ENCODE measurements at regions not wholly inside any gene's neighbourhood (a gene's known extent, or its start where the extent isn't known, plus 50 kb on each side); places are given as distances from the start of the nearest gene placed in this dataset.

DNA sequence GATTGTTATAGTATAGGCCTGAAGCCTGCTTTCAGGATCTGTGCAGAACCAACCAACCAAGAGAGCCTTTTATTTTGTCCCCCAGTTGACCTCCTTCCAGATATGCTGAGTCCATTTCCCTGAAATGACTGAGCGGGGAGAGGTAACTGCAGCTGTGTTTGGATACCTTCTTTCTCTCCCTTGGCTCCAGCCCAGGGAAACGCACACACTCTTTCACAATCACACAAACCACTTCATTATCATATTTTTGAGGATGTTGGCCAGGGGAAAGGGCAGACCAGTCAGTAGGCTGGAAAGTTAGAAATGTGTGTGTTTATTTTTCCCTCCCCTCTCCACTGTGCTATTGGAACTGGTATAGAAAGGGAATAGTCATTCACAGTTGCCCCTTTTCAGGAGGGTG lies 417.7 kb upstream of the TBL1XR1 start:
- H3K4me1 ChIP-seq (ENCODE audit: control insufficient read depth in 4 of 4, insufficient read depth in 4 of 4, low read length in 3 of 4), result peaks cover 5 to 43% (median 36%) of the 10 kb centered on the region in 4 donors
- no peak overlapping the region for H3K4me3 ChIP-seq (ENCODE audit: low read depth in 1 of 3, low read length in 3 of 3)
- TF ChIP-seq, protein P1, sequence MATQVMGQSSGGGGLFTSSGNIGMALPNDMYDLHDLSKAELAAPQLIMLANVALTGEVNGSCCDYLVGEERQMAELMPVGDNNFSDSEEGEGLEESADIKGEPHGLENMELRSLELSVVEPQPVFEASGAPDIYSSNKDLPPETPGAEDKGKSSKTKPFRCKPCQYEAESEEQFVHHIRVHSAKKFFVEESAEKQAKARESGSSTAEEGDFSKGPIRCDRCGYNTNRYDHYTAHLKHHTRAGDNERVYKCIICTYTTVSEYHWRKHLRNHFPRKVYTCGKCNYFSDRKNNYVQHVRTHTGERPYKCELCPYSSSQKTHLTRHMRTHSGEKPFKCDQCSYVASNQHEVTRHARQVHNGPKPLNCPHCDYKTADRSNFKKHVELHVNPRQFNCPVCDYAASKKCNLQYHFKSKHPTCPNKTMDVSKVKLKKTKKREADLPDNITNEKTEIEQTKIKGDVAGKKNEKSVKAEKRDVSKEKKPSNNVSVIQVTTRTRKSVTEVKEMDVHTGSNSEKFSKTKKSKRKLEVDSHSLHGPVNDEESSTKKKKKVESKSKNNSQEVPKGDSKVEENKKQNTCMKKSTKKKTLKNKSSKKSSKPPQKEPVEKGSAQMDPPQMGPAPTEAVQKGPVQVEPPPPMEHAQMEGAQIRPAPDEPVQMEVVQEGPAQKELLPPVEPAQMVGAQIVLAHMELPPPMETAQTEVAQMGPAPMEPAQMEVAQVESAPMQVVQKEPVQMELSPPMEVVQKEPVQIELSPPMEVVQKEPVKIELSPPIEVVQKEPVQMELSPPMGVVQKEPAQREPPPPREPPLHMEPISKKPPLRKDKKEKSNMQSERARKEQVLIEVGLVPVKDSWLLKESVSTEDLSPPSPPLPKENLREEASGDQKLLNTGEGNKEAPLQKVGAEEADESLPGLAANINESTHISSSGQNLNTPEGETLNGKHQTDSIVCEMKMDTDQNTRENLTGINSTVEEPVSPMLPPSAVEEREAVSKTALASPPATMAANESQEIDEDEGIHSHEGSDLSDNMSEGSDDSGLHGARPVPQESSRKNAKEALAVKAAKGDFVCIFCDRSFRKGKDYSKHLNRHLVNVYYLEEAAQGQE (IDR thresholded peaks at IDR 0.05), result peak; percentile 86
- TF ChIP-seq GABPA (IDR thresholded peaks at IDR 0.05 in 1 of 2, conservative IDR thresholded peaks at IDR 0.05 in 1 of 2), result peak in 1 of 2 donors; percentile 41
- TF ChIP-seq YY1 (IDR thresholded peaks at IDR 0.05), result peak; percentile 86
- TF ChIP-seq HNF4A (conservative IDR thresholded peaks at IDR 0.05), result peak; percentile 82 to 89
- peak; percentile 37 for TF ChIP-seq HNF4G (IDR thresholded peaks at IDR 0.05)
- TF ChIP-seq, protein P2, sequence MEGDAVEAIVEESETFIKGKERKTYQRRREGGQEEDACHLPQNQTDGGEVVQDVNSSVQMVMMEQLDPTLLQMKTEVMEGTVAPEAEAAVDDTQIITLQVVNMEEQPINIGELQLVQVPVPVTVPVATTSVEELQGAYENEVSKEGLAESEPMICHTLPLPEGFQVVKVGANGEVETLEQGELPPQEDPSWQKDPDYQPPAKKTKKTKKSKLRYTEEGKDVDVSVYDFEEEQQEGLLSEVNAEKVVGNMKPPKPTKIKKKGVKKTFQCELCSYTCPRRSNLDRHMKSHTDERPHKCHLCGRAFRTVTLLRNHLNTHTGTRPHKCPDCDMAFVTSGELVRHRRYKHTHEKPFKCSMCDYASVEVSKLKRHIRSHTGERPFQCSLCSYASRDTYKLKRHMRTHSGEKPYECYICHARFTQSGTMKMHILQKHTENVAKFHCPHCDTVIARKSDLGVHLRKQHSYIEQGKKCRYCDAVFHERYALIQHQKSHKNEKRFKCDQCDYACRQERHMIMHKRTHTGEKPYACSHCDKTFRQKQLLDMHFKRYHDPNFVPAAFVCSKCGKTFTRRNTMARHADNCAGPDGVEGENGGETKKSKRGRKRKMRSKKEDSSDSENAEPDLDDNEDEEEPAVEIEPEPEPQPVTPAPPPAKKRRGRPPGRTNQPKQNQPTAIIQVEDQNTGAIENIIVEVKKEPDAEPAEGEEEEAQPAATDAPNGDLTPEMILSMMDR (IDR thresholded peaks at IDR 0.05; ENCODE audit: low read depth, low read length, missing input control), result no peak
- TF ChIP-seq, protein P3, sequence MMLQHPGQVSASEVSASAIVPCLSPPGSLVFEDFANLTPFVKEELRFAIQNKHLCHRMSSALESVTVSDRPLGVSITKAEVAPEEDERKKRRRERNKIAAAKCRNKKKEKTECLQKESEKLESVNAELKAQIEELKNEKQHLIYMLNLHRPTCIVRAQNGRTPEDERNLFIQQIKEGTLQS (IDR thresholded peaks at IDR 0.05), result peak; percentile 77
- TF ChIP-seq JUND (IDR thresholded peaks at IDR 0.05), result peak; percentile 68 to 91
- TF ChIP-seq FOXA1 (IDR thresholded peaks at IDR 0.05), result peak; percentile 80
- peak; percentile 96 for TF ChIP-seq SP1 (IDR thresholded peaks at IDR 0.05)
- peak; percentile 75 to 77 for TF ChIP-seq RAD21 (IDR thresholded peaks at IDR 0.05)
- TF ChIP-seq, protein P4, sequence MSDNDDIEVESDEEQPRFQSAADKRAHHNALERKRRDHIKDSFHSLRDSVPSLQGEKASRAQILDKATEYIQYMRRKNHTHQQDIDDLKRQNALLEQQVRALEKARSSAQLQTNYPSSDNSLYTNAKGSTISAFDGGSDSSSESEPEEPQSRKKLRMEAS (IDR thresholded peaks at IDR 0.05), result peak; percentile 94
- TF ChIP-seq NR2F2 (IDR thresholded peaks at IDR 0.05), result peak; percentile 76
- TF ChIP-seq RXRA (IDR thresholded peaks at IDR 0.05), result peak; percentile 97 to 98
- TF ChIP-seq TAF1 (conservative IDR thresholded peaks at IDR 0.05), result peak; percentile 50
- peak; percentile 86 for TF ChIP-seq FOXA2 (IDR thresholded peaks at IDR 0.05)
- TF ChIP-seq, protein P5, sequence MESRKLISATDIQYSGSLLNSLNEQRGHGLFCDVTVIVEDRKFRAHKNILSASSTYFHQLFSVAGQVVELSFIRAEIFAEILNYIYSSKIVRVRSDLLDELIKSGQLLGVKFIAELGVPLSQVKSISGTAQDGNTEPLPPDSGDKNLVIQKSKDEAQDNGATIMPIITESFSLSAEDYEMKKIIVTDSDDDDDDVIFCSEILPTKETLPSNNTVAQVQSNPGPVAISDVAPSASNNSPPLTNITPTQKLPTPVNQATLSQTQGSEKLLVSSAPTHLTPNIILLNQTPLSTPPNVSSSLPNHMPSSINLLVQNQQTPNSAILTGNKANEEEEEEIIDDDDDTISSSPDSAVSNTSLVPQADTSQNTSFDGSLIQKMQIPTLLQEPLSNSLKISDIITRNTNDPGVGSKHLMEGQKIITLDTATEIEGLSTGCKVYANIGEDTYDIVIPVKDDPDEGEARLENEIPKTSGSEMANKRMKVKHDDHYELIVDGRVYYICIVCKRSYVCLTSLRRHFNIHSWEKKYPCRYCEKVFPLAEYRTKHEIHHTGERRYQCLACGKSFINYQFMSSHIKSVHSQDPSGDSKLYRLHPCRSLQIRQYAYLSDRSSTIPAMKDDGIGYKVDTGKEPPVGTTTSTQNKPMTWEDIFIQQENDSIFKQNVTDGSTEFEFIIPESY (IDR thresholded peaks at IDR 0.05), result peak; percentile 92
- peak; percentile 51 to 92 for TF ChIP-seq EGR1 (IDR thresholded peaks at IDR 0.05; ENCODE audit: low read depth in 2 of 2)
- WGBS, result 8% methylated on average over 2 of the region's 2 CpGs
- no peaks in the 10 kb centered on the region for H3K9me3 ChIP-seq (ENCODE audit: control insufficient read depth in 4 of 4, low read length in 3 of 4)
- peak overlapping the region in 1 of 2 donors; percentile 42 for H3K27ac ChIP-seq (ENCODE audit: low read depth in 1 of 2, low read length in 2 of 2)
- peak; percentile 56 for DNase-seq (ENCODE audit: low spot score)
- no peaks in the 10 kb centered on the region for H3K27me3 ChIP-seq (ENCODE audit: control insufficient read depth in 4 of 4, insufficient read depth in 4 of 4, low read length in 3 of 4)
- no peaks in the 10 kb centered on the region for H3K36me3 ChIP-seq (ENCODE audit: control insufficient read depth in 4 of 4, insufficient read depth in 3 of 4, low read depth in 1 of 4, low read length in 3 of 4)
- H3K9ac ChIP-seq (ENCODE audit: low read depth in 1 of 2, low read length in 2 of 2), result no peak overlapping the region
